ENCODE measurements at regions not wholly inside any gene's neighbourhood (a gene's known extent, or its start where the extent isn't known, plus 50 kb on each side); places are given as distances from the start of the nearest gene placed in this dataset.

GRCh38 chr6:95288251-95288650 lies 289.1 kb upstream of the MANEA start:
- DNase-seq (ENCODE audit: low read depth): no peak
- no peak for TF ChIP-seq CTCF (IDR thresholded peaks at IDR 0.05; ENCODE audit: control insufficient read depth, insufficient read depth, low read depth, low read length, missing control alignments)
- H3K4me3 ChIP-seq (ENCODE audit: control insufficient read depth, low read depth, low read length): no peak overlapping the region

GRCh38 chr6:95292011-95292410 lies 285.3 kb upstream of the MANEA start:
- DNase-seq (ENCODE audit: low read depth): no peak
- no peak for TF ChIP-seq CTCF (IDR thresholded peaks at IDR 0.05; ENCODE audit: control insufficient read depth, insufficient read depth, low read depth, low read length, missing control alignments)
- no peak overlapping the region for H3K4me3 ChIP-seq (ENCODE audit: control insufficient read depth, low read depth, low read length)

- DNase-seq (ENCODE audit: low read depth): no peak
- no peak overlapping the region for H3K4me3 ChIP-seq (ENCODE audit: control insufficient read depth, low read depth, low read length)
- no peak for TF ChIP-seq CTCF (IDR thresholded peaks at IDR 0.05; ENCODE audit: control insufficient read depth, insufficient read depth, low read depth, low read length, missing control alignments)
Observed at GRCh38 chr6:95293257-95293656, 284.1 kb upstream of the MANEA start.

GRCh38 chr6:95294043-95294442 lies 283.3 kb upstream of the MANEA start:
- no peak for DNase-seq (ENCODE audit: low read depth)
- no peak for TF ChIP-seq CTCF (IDR thresholded peaks at IDR 0.05; ENCODE audit: control insufficient read depth, insufficient read depth, low read depth, low read length, missing control alignments)
- H3K4me3 ChIP-seq (ENCODE audit: control insufficient read depth, low read depth, low read length): no peak overlapping the region

- DNase-seq (ENCODE audit: low read depth): no peak
- no peak for TF ChIP-seq CTCF (IDR thresholded peaks at IDR 0.05; ENCODE audit: control insufficient read depth, insufficient read depth, low read depth, low read length, missing control alignments)
- no peak overlapping the region for H3K4me3 ChIP-seq (ENCODE audit: control insufficient read depth, low read depth, low read length)
Observed at GRCh38 chr6:95309545-95309944, 267.8 kb upstream of the MANEA start.

GRCh38 chr6:95318137-95318536 lies 259.2 kb upstream of the MANEA start:
- TF ChIP-seq CTCF (IDR thresholded peaks at IDR 0.05; ENCODE audit: control insufficient read depth, insufficient read depth, low read depth, low read length, missing control alignments): no peak
- no peak overlapping the region for H3K4me3 ChIP-seq (ENCODE audit: control insufficient read depth, low read depth, low read length)
- no peak for DNase-seq (ENCODE audit: low read depth)

- no peak for DNase-seq (ENCODE audit: low read depth)
- TF ChIP-seq CTCF (IDR thresholded peaks at IDR 0.05; ENCODE audit: control insufficient read depth, insufficient read depth, low read depth, low read length, missing control alignments): no peak
- H3K4me3 ChIP-seq (ENCODE audit: control insufficient read depth, low read depth, low read length): no peak overlapping the region
Observed at GRCh38 chr6:95321126-95321525, 256.2 kb upstream of the MANEA start.

All from AG09309 (cell line).